Endothelial cell of umbilical vein (primary cell): ENCODE measurements at regions not wholly inside any gene's neighbourhood (a gene's known extent, or its start where the extent isn't known, plus 50 kb on each side); places are given as distances from the start of the nearest gene placed in this dataset.

Experiments
- EZH2 ChIP-seq: IDR thresholded peaks from 2 replicates; pipeline ENCODE4 v1.6.1; 2012; ENCODE audit warnings: borderline replicate concordance, low read depth, mild to moderate bottlenecking, moderate library complexity, low read length, inconsistent platforms; ENCODE audit not compliant: severe bottlenecking
- FOS ChIP-seq: IDR thresholded peaks from 2 replicates; pipeline ENCODE4 v1.6.1; 2011; ENCODE audit warnings: mild to moderate bottlenecking, low read length, moderate library complexity, borderline replicate concordance; ENCODE audit not compliant: insufficient read depth
- GATA2 ChIP-seq: IDR thresholded peaks from 2 replicates; pipeline ENCODE4 v1.7.0; 2011; ENCODE audit warnings: low read depth, mild to moderate bottlenecking, moderate library complexity, mixed read lengths, low read length; ENCODE audit not compliant: insufficient read length, insufficient read depth
- JUN ChIP-seq: IDR thresholded peaks from 2 replicates; pipeline ENCODE4 v1.6.1; 2011; ENCODE audit warnings: borderline replicate concordance, low read depth; ENCODE audit not compliant: insufficient read length, insufficient read depth
- MYC ChIP-seq: IDR thresholded peaks from one replicate; pipeline ENCODE4 v1.6.1; 2011; ENCODE audit warnings: mild to moderate bottlenecking, low read depth, low read length
- POLR2A ChIP-seq: IDR thresholded peaks from 2 replicates; pipeline ENCODE4 v1.6.1; 2012; ENCODE audit warnings: low read depth, mild to moderate bottlenecking, control low read depth, low read length
- POLR2AphosphoS5 ChIP-seq: IDR thresholded peaks from 2 replicates; pipeline ENCODE4 v1.6.1; 2012; ENCODE audit warnings: low read depth, mild to moderate bottlenecking, control low read depth, low read length, moderate library complexity; ENCODE audit not compliant: insufficient read depth
- TF ChIP-seq, protein P1 (sequence below), 2 donors: IDR thresholded peaks; 1 replicate in 1 of 2; 2 replicates in 1 of 2; pipeline ENCODE4 v1.5.1; 2011; ENCODE audit warnings: low read length in 2 of 2, mild to moderate bottlenecking in 2 of 2, moderate library complexity in 2 of 2, control low read depth in 1 of 2, inconsistent platforms in 1 of 2, low read depth in 1 of 2; ENCODE audit not compliant: insufficient read depth in 1 of 2; ENCODE audit errors: extremely low read depth in 1 of 2
- TF ChIP-seq, protein P2 (sequence below): IDR thresholded peaks from 2 replicates; pipeline ENCODE4 v1.6.1; 2011; ENCODE audit not compliant: insufficient read depth, insufficient read length

DNA sequence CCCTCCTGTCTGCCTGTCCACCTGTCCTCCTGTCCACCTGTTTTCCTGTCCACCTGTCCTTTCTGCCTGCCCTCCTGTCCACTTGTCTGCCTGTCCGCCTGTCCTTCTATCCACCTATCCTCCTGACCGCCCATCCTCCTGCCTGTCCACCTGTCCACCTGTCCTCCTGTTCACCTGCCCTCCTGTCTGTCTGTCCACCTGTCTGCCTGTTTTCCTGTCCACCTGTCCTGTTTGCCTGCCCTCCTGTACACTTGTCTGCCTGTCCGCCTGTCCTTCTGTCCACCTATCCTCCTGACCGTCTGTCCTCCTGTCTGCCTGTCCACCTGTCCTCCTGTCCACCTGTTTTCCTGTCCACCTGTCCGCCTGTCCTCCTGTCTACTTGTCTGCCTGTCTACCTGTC, 682.8 kb downstream of the TBC1D22A start:
- TF ChIP-seq, protein P1, sequence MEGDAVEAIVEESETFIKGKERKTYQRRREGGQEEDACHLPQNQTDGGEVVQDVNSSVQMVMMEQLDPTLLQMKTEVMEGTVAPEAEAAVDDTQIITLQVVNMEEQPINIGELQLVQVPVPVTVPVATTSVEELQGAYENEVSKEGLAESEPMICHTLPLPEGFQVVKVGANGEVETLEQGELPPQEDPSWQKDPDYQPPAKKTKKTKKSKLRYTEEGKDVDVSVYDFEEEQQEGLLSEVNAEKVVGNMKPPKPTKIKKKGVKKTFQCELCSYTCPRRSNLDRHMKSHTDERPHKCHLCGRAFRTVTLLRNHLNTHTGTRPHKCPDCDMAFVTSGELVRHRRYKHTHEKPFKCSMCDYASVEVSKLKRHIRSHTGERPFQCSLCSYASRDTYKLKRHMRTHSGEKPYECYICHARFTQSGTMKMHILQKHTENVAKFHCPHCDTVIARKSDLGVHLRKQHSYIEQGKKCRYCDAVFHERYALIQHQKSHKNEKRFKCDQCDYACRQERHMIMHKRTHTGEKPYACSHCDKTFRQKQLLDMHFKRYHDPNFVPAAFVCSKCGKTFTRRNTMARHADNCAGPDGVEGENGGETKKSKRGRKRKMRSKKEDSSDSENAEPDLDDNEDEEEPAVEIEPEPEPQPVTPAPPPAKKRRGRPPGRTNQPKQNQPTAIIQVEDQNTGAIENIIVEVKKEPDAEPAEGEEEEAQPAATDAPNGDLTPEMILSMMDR (IDR thresholded peaks at IDR 0.05; ENCODE audit: extremely low read depth in 1 of 2, insufficient read depth in 1 of 2, low read depth in 1 of 2, low read length in 2 of 2), result no peak
- TF ChIP-seq, protein P2, sequence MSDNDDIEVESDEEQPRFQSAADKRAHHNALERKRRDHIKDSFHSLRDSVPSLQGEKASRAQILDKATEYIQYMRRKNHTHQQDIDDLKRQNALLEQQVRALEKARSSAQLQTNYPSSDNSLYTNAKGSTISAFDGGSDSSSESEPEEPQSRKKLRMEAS, result no peak
- TF ChIP-seq POLR2A (no peak), POLR2AphosphoS5 (no peak), MYC (no peak), EZH2 (no peak), FOS (no peak), GATA2 (no peak), JUN (no peak)
